ENCODE measurements at regions not wholly inside any gene's neighbourhood (a gene's known extent, or its start where the extent isn't known, plus 50 kb on each side); places are given as distances from the start of the nearest gene placed in this dataset.

GRCh38 chr7:11934796-11935195 lies 102.8 kb upstream of the THSD7A start:
- no peak for TF ChIP-seq LEF1 (IDR thresholded peaks at IDR 0.05; ENCODE audit: borderline replicate concordance)
- no peak for TF ChIP-seq NFRKB (IDR thresholded peaks at IDR 0.05)
- no peak for TF ChIP-seq FOXA1 (IDR thresholded peaks at IDR 0.05)
- no peak for TF ChIP-seq TARDBP (IDR thresholded peaks at IDR 0.05)
- TF ChIP-seq SP1 (IDR thresholded peaks at IDR 0.05): no peak
- no peak for TF ChIP-seq FOXM1 (IDR thresholded peaks at IDR 0.05; ENCODE audit: borderline replicate concordance)
- TF ChIP-seq L3MBTL2 (conservative IDR thresholded peaks at IDR 0.05): no peak
- no peak for TF ChIP-seq BHLHE40 (IDR thresholded peaks at IDR 0.05; ENCODE audit: borderline replicate concordance)
- TF ChIP-seq ZNF384 (IDR thresholded peaks at IDR 0.05): no peak
- no peak for TF ChIP-seq ELF4 (IDR thresholded peaks at IDR 0.05)

All from HEK293T (cell line).